PFSK-1 (cell line): ENCODE measurements at regions not wholly inside any gene's neighbourhood (a gene's known extent, or its start where the extent isn't known, plus 50 kb on each side); places are given as distances from the start of the nearest gene placed in this dataset.

Source experiments
- FOXP2 ChIP-seq: optimal IDR thresholded peaks from 2 replicates; pipeline ENCODE3; 2011; ENCODE audit warnings: borderline replicate concordance, control low read depth, inconsistent platforms; ENCODE audit not compliant: insufficient read depth; ENCODE audit errors: extremely low read length, extremely low read depth
- POLR2AphosphoS5 ChIP-seq: IDR thresholded peaks from 2 replicates; pipeline ENCODE4 v1.6.1; 2012; ENCODE audit warnings: low read depth, mild to moderate bottlenecking, control low read depth, low read length, moderate library complexity
- TAF1 ChIP-seq: IDR thresholded peaks from 2 replicates; pipeline ENCODE4 v1.6.1; 2012; ENCODE audit warnings: low read length, control low read depth, borderline replicate concordance; ENCODE audit not compliant: insufficient read depth
- TF ChIP-seq, protein P1 (sequence below), 2 experiments: IDR thresholded peaks; 2 replicates each; pipeline versions ENCODE4 v1.6.1 to v1.8.0; 2011 to 2012; ENCODE audit warnings: low read depth in 2 of 2, low read length in 2 of 2, control low read depth in 1 of 2, inconsistent platforms in 1 of 2, mild to moderate bottlenecking in 1 of 2, moderate library complexity in 1 of 2; ENCODE audit not compliant: insufficient read depth in 1 of 2

DNA sequence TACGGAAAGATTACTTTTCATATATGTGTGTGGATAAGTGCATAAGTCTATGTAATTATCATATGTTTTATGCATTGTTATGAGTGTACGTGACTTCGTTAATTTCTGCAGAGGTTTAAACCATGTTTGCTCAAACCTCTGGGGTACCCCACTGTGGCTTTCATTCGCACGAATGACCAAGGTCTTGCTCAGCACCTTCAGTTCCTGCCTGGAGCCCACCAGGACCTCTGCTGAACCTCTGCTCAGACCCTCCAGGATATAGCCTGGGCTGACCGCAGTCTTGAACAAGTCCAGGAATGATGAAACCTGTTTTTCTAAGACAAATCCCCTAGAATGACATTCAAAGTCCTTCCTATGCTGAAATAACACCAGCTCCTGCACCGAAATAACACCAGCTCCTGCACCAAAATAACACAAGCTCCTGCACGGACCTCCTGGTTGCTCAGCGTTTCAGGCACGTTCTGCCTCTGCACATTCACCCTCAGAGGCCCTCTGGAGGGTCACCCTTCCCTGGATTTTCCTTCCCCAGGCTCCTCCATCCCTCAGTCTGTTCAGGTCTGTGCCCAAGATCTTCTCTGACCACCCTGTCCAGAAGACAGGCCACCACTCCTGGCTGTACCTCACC lies 99.7 kb upstream of the BOD1 start:
- no peak for TF ChIP-seq TAF1
- no peak for TF ChIP-seq POLR2AphosphoS5
- TF ChIP-seq, protein P1, sequence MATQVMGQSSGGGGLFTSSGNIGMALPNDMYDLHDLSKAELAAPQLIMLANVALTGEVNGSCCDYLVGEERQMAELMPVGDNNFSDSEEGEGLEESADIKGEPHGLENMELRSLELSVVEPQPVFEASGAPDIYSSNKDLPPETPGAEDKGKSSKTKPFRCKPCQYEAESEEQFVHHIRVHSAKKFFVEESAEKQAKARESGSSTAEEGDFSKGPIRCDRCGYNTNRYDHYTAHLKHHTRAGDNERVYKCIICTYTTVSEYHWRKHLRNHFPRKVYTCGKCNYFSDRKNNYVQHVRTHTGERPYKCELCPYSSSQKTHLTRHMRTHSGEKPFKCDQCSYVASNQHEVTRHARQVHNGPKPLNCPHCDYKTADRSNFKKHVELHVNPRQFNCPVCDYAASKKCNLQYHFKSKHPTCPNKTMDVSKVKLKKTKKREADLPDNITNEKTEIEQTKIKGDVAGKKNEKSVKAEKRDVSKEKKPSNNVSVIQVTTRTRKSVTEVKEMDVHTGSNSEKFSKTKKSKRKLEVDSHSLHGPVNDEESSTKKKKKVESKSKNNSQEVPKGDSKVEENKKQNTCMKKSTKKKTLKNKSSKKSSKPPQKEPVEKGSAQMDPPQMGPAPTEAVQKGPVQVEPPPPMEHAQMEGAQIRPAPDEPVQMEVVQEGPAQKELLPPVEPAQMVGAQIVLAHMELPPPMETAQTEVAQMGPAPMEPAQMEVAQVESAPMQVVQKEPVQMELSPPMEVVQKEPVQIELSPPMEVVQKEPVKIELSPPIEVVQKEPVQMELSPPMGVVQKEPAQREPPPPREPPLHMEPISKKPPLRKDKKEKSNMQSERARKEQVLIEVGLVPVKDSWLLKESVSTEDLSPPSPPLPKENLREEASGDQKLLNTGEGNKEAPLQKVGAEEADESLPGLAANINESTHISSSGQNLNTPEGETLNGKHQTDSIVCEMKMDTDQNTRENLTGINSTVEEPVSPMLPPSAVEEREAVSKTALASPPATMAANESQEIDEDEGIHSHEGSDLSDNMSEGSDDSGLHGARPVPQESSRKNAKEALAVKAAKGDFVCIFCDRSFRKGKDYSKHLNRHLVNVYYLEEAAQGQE (IDR thresholded peaks at IDR 0.05; ENCODE audit: insufficient read depth in 1 of 2, low read depth in 2 of 2, low read length in 2 of 2): no peak
- no peak for TF ChIP-seq FOXP2
